ENCODE measurements at regions not wholly inside any gene's neighbourhood (a gene's known extent, or its start where the extent isn't known, plus 50 kb on each side); places are given as distances from the start of the nearest gene placed in this dataset.

- no peak for DNase-seq
- no peaks in the 10 kb centered on the region for H3K4me1 ChIP-seq
- intact Hi-C loops (cut with DNase I), result no loop called here
- no peak for TF ChIP-seq POLR2A (IDR thresholded peaks at IDR 0.05)
- TF ChIP-seq CTCF (IDR thresholded peaks at IDR 0.05), result no peak
- no peak overlapping the region for H3K4me3 ChIP-seq (replicated peaks in 1 of 3)
- H3K27ac ChIP-seq, result no peak overlapping the region
- no peaks in the 10 kb centered on the region for H3K9me3 ChIP-seq
- no peaks in the 10 kb centered on the region for H3K27me3 ChIP-seq
- WGBS, 2 donors, result 79 to 86% methylated on average over 11 of the region's 11 CpGs
- H3K36me3 ChIP-seq, result no peaks in the 10 kb centered on the region
Observed at GRCh38 chr13:111958612-111959395, 108.1 kb upstream of the SOX1 start.

DNA sequence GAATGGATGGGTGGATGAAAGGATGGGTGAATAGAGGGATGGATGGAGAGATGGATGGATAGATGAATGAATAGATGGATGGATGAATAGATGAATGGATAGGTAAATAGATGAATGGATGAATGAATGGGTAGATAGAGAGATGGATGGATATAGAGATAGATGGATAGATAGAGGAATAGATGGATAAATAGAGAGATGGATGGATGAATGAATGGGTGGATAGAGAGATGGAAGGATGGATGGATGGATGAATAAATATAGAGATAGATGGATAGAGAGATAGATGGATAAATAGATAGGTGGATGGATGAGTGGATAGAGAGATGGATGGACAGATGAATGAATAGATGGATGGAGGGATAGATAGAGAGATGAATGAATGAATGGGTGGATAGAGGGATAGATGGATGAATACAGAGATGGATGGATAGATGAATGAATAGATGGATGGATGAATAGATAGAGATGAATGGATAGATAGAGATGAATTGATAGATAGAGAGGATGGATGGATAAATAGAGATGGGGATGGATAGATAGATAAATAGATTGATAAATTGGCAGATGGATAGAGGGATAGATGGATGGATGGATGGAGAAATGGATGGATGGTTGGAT is 106.7 kb upstream of the SOX1 start:
- H3K27me3 ChIP-seq, result no peaks in the 10 kb centered on the region
- no peak overlapping the region for H3K27ac ChIP-seq
- TF ChIP-seq POLR2A (IDR thresholded peaks at IDR 0.05) (no peak), CTCF (IDR thresholded peaks at IDR 0.05) (no peak)
- intact Hi-C loops (cut with DNase I), result no loop called here
- H3K9me3 ChIP-seq, result no peaks in the 10 kb centered on the region
- no peaks in the 10 kb centered on the region for H3K4me1 ChIP-seq
- H3K4me3 ChIP-seq (replicated peaks in 1 of 3), result no peak overlapping the region
- DNase-seq, result no peak
- H3K36me3 ChIP-seq, result no peaks in the 10 kb centered on the region

DNA sequence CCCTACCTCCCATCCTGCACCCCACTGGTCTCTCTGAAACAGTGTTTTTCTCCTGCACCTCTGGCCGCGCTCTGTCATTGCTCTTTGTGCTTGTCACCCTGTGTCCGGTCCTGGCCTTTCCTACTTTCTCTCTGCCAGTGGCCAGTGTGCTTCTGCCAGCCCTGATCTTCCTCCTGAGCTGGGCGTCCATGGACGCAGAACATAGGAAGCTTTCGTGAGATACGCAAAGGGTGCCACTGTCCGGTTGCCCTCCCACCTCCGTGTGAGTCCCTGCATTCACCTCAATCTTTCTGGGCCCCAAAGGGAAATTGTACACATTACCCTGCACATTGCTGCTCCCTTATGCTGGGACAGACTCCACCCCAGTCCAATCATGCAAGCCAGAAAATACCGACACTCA is 105.7 kb upstream of the SOX1 start:
- no peaks in the 10 kb centered on the region for H3K27me3 ChIP-seq
- 94% methylated on average over 10 of the region's 10 CpGs for WGBS, 2 donors
- intact Hi-C loops (cut with DNase I), result no loop called here
- no peak overlapping the region for H3K4me3 ChIP-seq (replicated peaks in 1 of 3)
- no peak overlapping the region for H3K27ac ChIP-seq
- DNase-seq, result no peak
- TF ChIP-seq CTCF (IDR thresholded peaks at IDR 0.05), result no peak
- TF ChIP-seq POLR2A (IDR thresholded peaks at IDR 0.05), result no peak
- H3K4me1 ChIP-seq, result no peaks in the 10 kb centered on the region
- no peaks in the 10 kb centered on the region for H3K9me3 ChIP-seq
- H3K36me3 ChIP-seq, result no peaks in the 10 kb centered on the region

DNA sequence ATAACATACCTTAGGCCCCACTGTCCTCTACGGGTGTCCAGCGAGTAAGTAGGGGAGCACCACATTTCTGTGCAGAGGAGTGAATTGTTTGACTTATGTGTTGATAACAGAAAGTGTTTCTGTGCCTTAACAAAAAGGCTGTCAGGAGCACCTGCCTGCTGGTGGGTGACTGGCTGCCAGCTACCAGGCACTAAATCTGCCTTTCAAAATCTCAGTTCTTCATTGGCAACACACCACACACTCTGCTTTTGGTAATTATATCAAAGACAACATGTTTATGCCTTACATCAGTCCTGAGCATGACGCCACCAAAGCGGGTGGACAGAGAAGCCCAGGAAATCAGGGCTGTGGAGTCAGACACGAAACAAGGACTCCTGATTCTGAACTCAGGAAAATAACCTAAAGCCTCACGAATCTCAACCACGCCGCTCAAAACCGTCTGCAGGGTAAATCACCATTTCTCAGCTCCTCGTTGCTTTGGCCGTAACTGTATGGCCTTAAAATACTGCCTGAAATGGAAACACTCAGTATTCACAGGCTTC is 105.2 kb upstream of the SOX1 start:
- no peak for DNase-seq
- Histone ChIP-seq H3K9me3 (no peaks in the 10 kb centered on the region), H3K4me1 (no peaks in the 10 kb centered on the region), H3K4me3 (replicated peaks in 1 of 3) (no peak overlapping the region), H3K27me3 (no peaks in the 10 kb centered on the region), H3K27ac (no peak overlapping the region), H3K36me3 (no peaks in the 10 kb centered on the region)
- 89% methylated on average over 11 of the region's 11 CpGs for WGBS, 2 donors
- TF ChIP-seq CTCF (IDR thresholded peaks at IDR 0.05) (no peak), POLR2A (IDR thresholded peaks at IDR 0.05) (no peak)
- intact Hi-C loops (cut with DNase I), result no loop called here

- no peaks in the 10 kb centered on the region for H3K27me3 ChIP-seq
- no peak overlapping the region for H3K4me3 ChIP-seq (replicated peaks in 1 of 3)
- no peaks in the 10 kb centered on the region for H3K36me3 ChIP-seq
- H3K4me1 ChIP-seq, result no peaks in the 10 kb centered on the region
- TF ChIP-seq CTCF (IDR thresholded peaks at IDR 0.05) (no peak), POLR2A (IDR thresholded peaks at IDR 0.05) (no peak)
- intact Hi-C loops (cut with DNase I), result no loop called here
- no peak for DNase-seq
- no peak overlapping the region for H3K27ac ChIP-seq
- no peaks in the 10 kb centered on the region for H3K9me3 ChIP-seq
- 91% methylated on average over 16 to 17 of the region's 17 CpGs for WGBS, 2 donors
Observed at GRCh38 chr13:111962431-111962891, 104.5 kb upstream of the SOX1 start.

Data from thyroid gland (tissue), 4 donors.